Stomach (tissue), 4 donors: ENCODE measurements at regions not wholly inside any gene's neighbourhood (a gene's known extent, or its start where the extent isn't known, plus 50 kb on each side); places are given as distances from the start of the nearest gene placed in this dataset.

Experiments used
- CTCF ChIP-seq, 7 experiments: fragments of 450-650 bp in 4 of 7; fragments of 200-600 bp in 3 of 7; sonication (generic) in 3 of 7; IDR thresholded peaks; one replicate each; pipeline ENCODE4 v1.5.1; 2016 to 2019; ENCODE audit warnings: antibody characterized with exemption in 7 of 7, control low read depth in 2 of 7, mild to moderate bottlenecking in 1 of 7
- EP300 ChIP-seq: sonication (generic); formaldehyde crosslinking; IDR thresholded peaks from one replicate; pipeline ENCODE4 v1.6.1; 2017; ENCODE audit warnings: antibody characterized with exemption
- POLR2AphosphoS5 ChIP-seq, 3 donors: sonication (generic); formaldehyde crosslinking; IDR thresholded peaks; one replicate each; pipeline ENCODE4 v1.6.1; 2016; ENCODE audit warnings: antibody characterized with exemption in 3 of 3

DNA sequence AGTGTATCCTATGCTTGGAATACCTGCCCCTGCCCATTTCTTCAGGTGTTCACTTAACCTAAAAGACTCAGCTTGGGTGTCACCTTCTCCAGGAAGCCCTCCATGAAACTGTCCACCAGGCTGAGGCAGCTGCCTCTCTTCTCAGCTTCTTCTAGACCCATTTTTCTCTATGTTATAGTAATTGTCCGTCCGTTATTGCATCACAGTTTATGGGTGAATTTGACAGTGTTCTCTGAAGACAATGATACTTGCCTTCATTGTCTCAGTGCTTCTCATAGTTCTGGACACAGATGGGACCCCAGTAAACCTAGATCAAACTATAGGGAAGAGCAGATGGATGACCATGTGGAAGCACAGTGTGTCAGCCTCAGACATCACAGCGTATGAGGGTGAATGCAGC is 238.0 kb upstream of the MOCS1 start:
- TF ChIP-seq CTCF (IDR thresholded peaks at IDR 0.05) (no peak), POLR2AphosphoS5 (IDR thresholded peaks at IDR 0.05) (no peak), EP300 (no peak)
